Fibroblast of gingiva (primary cell): ENCODE measurements at regions not wholly inside any gene's neighbourhood (a gene's known extent, or its start where the extent isn't known, plus 50 kb on each side); places are given as distances from the start of the nearest gene placed in this dataset.
"Not testable (repeated sequence)": the region's sequence is repeated elsewhere in the genome, so short reads cannot be mapped to it uniquely, and the experiment has no call there.

ENCODE experiments used
- DNase-seq: peaks from one replicate; pipeline ENCODE4 v3.0.0-alpha.2; 2011; ENCODE audit warnings: low read depth

- peak; percentile 94 for DNase-seq
These were observed 68.4 kb downstream of the ANXA1 start for GRCh38 chr9:73219985-73220626.

GRCh38 chr9:73223594-73223993 lies 71.9 kb downstream of the ANXA1 start:
- no peak for DNase-seq

- DNase-seq: no peak
These were observed 77.9 kb downstream of the ANXA1 start for GRCh38 chr9:73229543-73229942.

GRCh38 chr9:73230251-73230650 lies 78.6 kb downstream of the ANXA1 start:
- DNase-seq: no peak

- DNase-seq: no peak
These were observed 79.5 kb downstream of the ANXA1 start for GRCh38 chr9:73231203-73231602.

GRCh38 chr9:73233359-73234007 lies 81.8 kb downstream of the ANXA1 start:
- DNase-seq: no peak

GRCh38 chr9:73234008-73234360 lies 82.3 kb downstream of the ANXA1 start:
- DNase-seq: no peak

- DNase-seq: no peak
These were observed 85.5 kb downstream of the ANXA1 start for GRCh38 chr9:73237140-73237539.

GRCh38 chr9:73239570-73240265 lies 88.1 kb downstream of the ANXA1 start:
- no peak for DNase-seq

- no peak for DNase-seq
These were observed 91.4 kb downstream of the ANXA1 start for GRCh38 chr9:73243078-73243477.

- DNase-seq: no peak
These were observed 107.5 kb downstream of the ANXA1 start for GRCh38 chr9:73259086-73259696.

- no peak for DNase-seq
These were observed 108.8 kb downstream of the ANXA1 start for GRCh38 chr9:73260506-73260905.

GRCh38 chr9:73264631-73265030 lies 113.0 kb downstream of the ANXA1 start:
- no peak for DNase-seq

GRCh38 chr9:73265876-73266275 lies 114.2 kb downstream of the ANXA1 start:
- no peak for DNase-seq

- DNase-seq: peak; percentile 51
These were observed 117.9 kb downstream of the ANXA1 start for GRCh38 chr9:73269430-73270101.

- peak; percentile 79 for DNase-seq
These were observed 119.5 kb downstream of the ANXA1 start for GRCh38 chr9:73270967-73271721.

- no peak for DNase-seq
These were observed 128.4 kb downstream of the ANXA1 start for GRCh38 chr9:73280113-73280512.

- no peak for DNase-seq
These were observed 132.7 kb downstream of the ANXA1 start for GRCh38 chr9:73284377-73284776.

GRCh38 chr9:73294336-73294735 lies 142.7 kb downstream of the ANXA1 start:
- peak; percentile 30 for DNase-seq

- no peak for DNase-seq
These were observed 174.3 kb downstream of the ANXA1 start for GRCh38 chr9:73325983-73326382.

GRCh38 chr9:73327149-73327548 lies 175.5 kb downstream of the ANXA1 start:
- DNase-seq: no peak

GRCh38 chr9:73337182-73337581 lies 185.5 kb downstream of the ANXA1 start:
- not testable (repeated sequence) for DNase-seq
